AG09309 (cell line): ENCODE measurements at regions not wholly inside any gene's neighbourhood (a gene's known extent, or its start where the extent isn't known, plus 50 kb on each side); places are given as distances from the start of the nearest gene placed in this dataset.

Source experiments
- DNase-seq: peaks from one replicate; pipeline ENCODE4 v3.0.0-alpha.2; 2010; ENCODE audit warnings: low read depth
- H3K4me3 ChIP-seq: 2 replicates; pipeline ENCODE4 v1.5.1; 2011; ENCODE audit warnings: mild to moderate bottlenecking, low read depth, low read length, moderate library complexity; ENCODE audit not compliant: control insufficient read depth
- CTCF ChIP-seq: IDR thresholded peaks from 2 replicates; pipeline ENCODE4 v1.5.1; 2011; ENCODE audit warnings: mild to moderate bottlenecking, low read depth, low read length, inconsistent platforms; ENCODE audit not compliant: insufficient read depth, control insufficient read depth; ENCODE audit errors: missing control alignments

GRCh38 chr1:187079330-187079729, 250.6 kb downstream of the PLA2G4A start:
- DNase-seq, result no peak
- no peak for TF ChIP-seq CTCF
- no peak overlapping the region for H3K4me3 ChIP-seq

- H3K4me3 ChIP-seq, result no peak overlapping the region
- no peak for TF ChIP-seq CTCF
- DNase-seq, result no peak
Observed at GRCh38 chr1:187091666-187092065, 262.9 kb downstream of the PLA2G4A start.

DNA sequence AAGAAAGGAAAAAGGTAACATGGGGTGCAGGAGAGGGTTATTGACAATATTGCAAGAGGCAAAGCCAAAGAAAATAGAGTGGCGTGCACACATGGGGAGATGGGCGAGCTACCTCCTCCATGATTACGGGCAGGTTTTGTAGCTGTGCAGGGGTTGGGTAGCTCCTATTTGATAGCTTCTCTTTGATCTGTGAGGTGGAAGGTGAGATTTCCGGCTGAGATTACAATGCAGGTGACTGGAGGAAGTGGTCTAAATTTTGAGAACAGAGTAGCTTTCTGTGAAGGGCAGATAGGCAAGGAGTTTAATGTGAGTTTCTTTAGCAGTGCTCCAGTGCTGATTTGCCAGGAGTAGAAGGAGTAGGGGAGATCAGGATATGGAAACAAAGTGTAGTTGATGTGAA, 263.4 kb downstream of the PLA2G4A start:
- H3K4me3 ChIP-seq, result no peak overlapping the region
- no peak for DNase-seq
- no peak for TF ChIP-seq CTCF

GRCh38 chr1:187096689-187097088, 267.9 kb downstream of the PLA2G4A start:
- no peak for DNase-seq
- no peak overlapping the region for H3K4me3 ChIP-seq
- TF ChIP-seq CTCF, result no peak

DNA sequence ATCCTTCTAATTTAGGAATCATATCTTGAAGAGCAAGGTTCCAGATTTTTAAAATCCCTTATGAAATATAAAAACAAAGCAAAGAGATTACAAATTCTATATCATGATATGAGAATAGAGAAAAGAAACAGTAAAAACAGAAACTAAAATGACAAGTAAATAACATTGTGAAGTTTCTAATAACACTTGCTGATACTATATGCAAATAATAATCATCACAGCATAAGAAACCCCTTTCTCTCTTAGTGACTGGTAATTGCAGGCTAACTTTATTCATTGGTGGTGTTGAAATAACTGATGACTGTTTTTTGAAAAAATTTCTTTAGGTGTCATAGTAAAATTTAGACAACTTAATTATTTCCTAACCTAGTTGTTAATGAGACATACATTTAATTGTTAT, 281.6 kb downstream of the PLA2G4A start:
- no peak for TF ChIP-seq CTCF
- no peak overlapping the region for H3K4me3 ChIP-seq
- DNase-seq, result no peak

DNA sequence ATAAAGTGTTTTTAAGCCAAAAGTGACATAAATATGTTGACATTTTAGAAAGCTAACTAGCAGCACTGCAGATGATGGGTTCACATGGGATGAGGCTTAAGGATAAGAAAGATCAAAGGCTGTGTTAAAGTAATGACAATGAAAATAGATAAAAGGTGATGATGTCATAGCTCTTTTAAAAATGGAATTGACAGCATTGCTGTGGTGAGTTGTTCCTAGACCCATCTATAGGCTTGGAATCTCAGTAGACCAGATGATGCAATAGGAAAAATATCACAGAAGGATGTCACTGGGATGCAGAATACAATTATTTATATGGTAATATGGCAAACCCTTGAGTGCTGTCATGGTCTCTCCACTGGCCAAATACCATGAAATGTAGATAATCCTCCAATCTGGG, 286.0 kb downstream of the PLA2G4A start:
- no peak overlapping the region for H3K4me3 ChIP-seq
- no peak for DNase-seq
- no peak for TF ChIP-seq CTCF

GRCh38 chr1:187121661-187122060, 292.9 kb downstream of the PLA2G4A start:
- no peak for TF ChIP-seq CTCF
- H3K4me3 ChIP-seq, result no peak overlapping the region
- DNase-seq, result no peak
